Muscle layer of colon (tissue), 2 donors: ENCODE measurements at regions not wholly inside any gene's neighbourhood (a gene's known extent, or its start where the extent isn't known, plus 50 kb on each side); places are given as distances from the start of the nearest gene placed in this dataset.
A peak's percentile ranks its signal among the peaks of the same experiment; 100 is the strongest.

Experiments
- H3K27ac ChIP-seq: one replicate; pipeline ENCODE4 v1.7.0; 2013; ENCODE audit warnings: low read depth, mild to moderate bottlenecking, low read length, moderate library complexity
- H3K27me3 ChIP-seq, 2 donors: one replicate each; pipeline ENCODE4 v1.7.0; 2013; ENCODE audit warnings: low read length in 2 of 2, mild to moderate bottlenecking in 2 of 2; ENCODE audit not compliant: insufficient read depth in 2 of 2, control insufficient read depth in 1 of 2
- H3K36me3 ChIP-seq: one replicate; pipeline ENCODE4 v1.7.0; 2013; ENCODE audit warnings: mild to moderate bottlenecking, low read length; ENCODE audit not compliant: insufficient read depth
- H3K4me1 ChIP-seq: one replicate; pipeline ENCODE4 v1.7.0; 2013; ENCODE audit warnings: mild to moderate bottlenecking, low read length; ENCODE audit not compliant: insufficient read depth
- H3K4me3 ChIP-seq, 2 donors: one replicate each; pipeline ENCODE4 v1.7.0; 2013; ENCODE audit warnings: low read length in 2 of 2, low read depth in 1 of 2, mild to moderate bottlenecking in 1 of 2, moderate library complexity in 1 of 2
- H3K9ac ChIP-seq: one replicate; pipeline ENCODE4 v1.7.0; 2013; ENCODE audit warnings: low read length
- H3K9me3 ChIP-seq: one replicate; pipeline ENCODE4 v1.7.0; 2013; ENCODE audit warnings: mild to moderate bottlenecking, low read length
- donor health status: abdominal sarcoma.
- donor health status: Adenocarcinoma of cecum.

DNA sequence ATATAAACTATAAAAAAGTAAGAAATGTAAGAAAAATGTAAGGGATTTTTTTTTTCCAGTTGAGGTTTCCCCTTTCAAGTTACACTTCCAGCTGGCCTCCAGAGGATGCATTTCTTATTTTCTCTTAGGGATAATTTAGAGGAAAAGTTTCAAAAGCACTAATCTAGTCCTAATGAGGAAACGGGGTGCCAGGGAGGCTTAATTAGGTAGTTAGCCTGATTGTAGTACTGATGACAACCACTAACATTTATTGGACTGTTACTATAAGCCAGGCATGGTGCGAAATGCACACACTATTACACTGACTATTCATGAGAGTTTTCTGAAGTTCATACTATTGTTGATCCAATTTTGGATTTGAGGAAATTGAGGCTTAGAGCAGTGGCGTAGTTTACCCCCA, 290.8 kb upstream of the FMN2 start:
- Histone ChIP-seq H3K27me3 (no peaks in the 10 kb centered on the region), H3K9me3 (no peaks in the 10 kb centered on the region), H3K4me3 (no peak overlapping the region), H3K36me3 (no peaks in the 10 kb centered on the region), H3K9ac (no peak overlapping the region), H3K4me1 (peaks cover 9% of the 10 kb centered on the region), H3K27ac (no peak overlapping the region)

DNA sequence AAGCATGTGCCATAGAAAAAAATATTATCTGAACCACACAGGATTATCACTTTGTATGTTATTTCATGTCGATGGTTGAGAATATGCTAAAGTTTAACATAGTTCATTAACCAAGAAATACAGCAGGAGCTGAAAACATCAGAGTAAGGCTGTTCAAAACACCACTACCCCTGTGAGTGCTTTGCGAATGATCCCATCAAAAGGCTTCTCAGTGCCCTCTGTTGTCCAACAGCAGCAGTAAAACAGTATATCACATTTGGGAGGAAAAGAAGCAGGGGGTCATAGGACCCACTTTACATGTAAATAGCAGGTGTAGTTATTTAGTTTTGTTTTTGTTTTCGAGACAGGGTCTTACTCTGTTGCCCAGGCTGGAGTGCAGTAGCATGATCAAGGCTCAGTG, 289.4 kb upstream of the FMN2 start:
- H3K36me3 ChIP-seq, result no peaks in the 10 kb centered on the region
- no peak overlapping the region for H3K9ac ChIP-seq
- H3K27me3 ChIP-seq, result no peaks in the 10 kb centered on the region
- H3K4me3 ChIP-seq, result no peak overlapping the region
- no peaks in the 10 kb centered on the region for H3K9me3 ChIP-seq
- H3K27ac ChIP-seq, result no peak overlapping the region
- peaks cover 22% of the 10 kb centered on the region for H3K4me1 ChIP-seq

DNA sequence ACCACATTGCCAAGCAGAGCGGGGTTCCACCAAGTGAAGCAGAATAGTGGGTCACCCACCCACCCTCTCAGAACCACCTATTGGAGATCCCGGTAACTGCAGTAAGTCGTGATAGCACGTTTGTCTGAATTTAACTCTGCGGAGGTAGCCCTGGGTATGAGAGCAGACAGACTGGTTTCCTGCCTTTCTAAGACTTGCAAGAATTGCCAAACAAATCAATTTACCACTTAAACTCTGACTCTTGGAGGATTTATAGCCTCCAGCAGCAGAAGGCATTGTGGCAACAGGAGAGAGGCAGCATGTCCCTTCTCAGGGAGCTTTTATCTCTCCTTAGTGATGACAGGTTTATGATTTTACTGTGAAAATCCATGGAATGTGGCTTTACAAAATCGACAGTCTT, 287.9 kb upstream of the FMN2 start:
- H3K4me1 ChIP-seq, result peaks cover 35% of the 10 kb centered on the region
- no peaks in the 10 kb centered on the region for H3K9me3 ChIP-seq

DNA sequence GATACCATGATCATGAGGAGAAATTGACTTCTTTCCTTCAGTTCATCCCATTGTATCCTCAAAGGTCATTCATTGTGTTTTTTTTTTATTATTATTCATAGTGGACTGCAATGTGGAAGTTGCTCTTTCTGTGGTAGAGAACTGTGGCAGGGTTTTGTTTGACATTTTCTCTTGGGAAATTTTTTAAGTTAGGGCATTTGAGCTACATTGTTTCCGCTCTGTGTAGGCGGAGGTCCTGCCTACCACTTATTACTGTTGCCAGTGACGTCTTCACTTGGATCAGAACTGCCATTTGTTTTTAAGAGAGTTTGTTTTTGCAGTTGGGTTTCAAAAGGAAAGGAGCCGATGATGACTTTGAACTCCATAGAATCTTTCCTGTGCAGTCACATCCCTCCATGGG, 287.4 kb upstream of the FMN2 start:
- no peak overlapping the region for H3K27ac ChIP-seq
- H3K9ac ChIP-seq, result no peak overlapping the region
- H3K4me1 ChIP-seq, result peaks cover 34% of the 10 kb centered on the region
- no peaks in the 10 kb centered on the region for H3K9me3 ChIP-seq
- H3K4me3 ChIP-seq, result no peak overlapping the region
- H3K27me3 ChIP-seq, result no peaks in the 10 kb centered on the region
- H3K36me3 ChIP-seq, result no peaks in the 10 kb centered on the region

More for the DNA sequence above, 287.9 kb upstream of the FMN2 start:
- Histone ChIP-seq H3K36me3 (no peaks in the 10 kb centered on the region), H3K27me3 (no peaks in the 10 kb centered on the region), H3K9ac (no peak overlapping the region), H3K27ac (no peak overlapping the region), H3K4me3 (no peak overlapping the region)

DNA sequence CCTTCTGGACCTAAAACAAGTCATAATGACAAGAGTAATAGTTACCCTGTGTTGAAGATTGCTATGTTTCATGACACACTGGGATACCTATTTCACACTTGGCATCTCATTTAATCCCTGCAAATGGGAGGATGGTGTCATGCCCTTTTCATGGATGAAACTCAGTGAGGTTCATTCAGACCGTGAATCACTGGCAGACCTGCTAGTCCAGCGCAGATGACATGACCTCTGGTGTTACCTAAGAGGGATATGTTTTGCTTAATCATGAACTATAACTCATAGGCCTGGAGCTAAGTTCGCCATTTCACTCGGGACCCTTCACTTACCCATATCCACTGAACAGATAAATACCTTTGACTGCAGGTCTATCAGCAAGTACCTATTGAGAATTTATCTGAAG, 286.6 kb upstream of the FMN2 start:
- Histone ChIP-seq H3K9me3 (no peaks in the 10 kb centered on the region), H3K27ac (no peak overlapping the region), H3K4me1 (peaks cover 33% of the 10 kb centered on the region), H3K27me3 (no peaks in the 10 kb centered on the region), H3K9ac (no peak overlapping the region), H3K4me3 (no peak overlapping the region), H3K36me3 (no peaks in the 10 kb centered on the region)

DNA sequence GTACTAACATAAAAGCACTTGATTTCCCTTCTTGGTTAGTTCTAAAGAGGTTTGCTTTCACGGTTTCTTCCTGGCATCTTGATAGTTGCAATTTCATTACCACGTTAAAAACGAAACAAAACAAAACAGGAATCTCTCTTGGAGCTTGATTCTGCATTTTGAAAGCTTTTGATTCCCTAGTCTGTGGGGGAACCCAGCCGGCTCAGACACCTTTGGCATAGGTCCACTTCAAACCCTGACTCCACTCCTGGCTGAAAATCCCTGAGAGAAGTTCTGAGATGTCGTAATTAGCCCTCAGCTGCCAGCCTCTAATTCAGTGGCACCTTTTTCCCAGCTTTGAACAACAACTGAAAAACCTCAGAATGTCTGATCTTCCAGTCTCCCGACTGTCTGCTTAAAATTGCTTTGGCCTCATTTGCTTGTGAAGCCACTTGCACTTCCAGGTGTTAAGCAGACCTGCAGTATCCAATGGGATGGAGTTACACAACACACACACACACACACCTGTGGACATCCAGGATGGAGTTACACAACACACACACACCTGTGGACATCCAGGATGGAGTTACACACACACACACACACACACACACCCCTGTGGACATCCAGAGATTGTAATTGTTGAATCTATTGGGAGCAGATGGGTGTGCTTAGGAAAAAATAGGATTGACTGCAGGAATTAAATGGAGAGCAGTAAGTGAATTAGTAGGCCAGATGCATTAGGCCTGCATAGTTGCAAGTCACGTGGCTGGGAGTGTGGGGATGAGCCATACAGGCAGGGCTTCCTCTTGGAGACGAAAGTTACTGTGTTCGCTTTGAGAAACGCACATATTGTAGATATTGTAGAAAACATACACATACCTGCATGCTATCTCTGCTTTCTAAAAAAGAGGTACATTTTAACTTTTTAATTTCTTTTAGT, 285.6 kb upstream of the FMN2 start:
- H3K4me3 ChIP-seq, result peak overlapping the region in 1 of 2 donors; percentile 17

DNA sequence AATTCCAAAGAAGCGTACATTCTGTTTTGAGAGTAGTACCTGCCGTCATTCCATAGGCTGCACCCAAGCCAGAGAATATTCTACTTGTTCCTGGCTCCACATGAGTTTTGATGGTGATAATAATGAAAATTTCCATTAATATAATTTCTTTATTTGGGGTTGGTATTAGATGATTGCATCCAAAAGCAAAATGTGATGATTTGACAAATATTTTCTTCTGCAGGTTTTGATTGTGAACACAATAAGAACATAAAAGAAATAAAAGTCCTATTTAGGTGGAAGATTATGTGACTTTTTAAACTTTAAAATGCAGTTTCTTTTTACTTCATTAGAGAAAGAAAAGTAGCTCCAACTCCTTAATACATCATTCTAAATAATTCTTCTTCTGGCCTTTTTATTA, 284.8 kb upstream of the FMN2 start:
- H3K9ac ChIP-seq, result no peak overlapping the region
- H3K9me3 ChIP-seq, result no peaks in the 10 kb centered on the region
- H3K27me3 ChIP-seq, result no peaks in the 10 kb centered on the region
- H3K27ac ChIP-seq, result peak overlapping the region; percentile 8
- H3K4me3 ChIP-seq, result no peak overlapping the region
- no peaks in the 10 kb centered on the region for H3K36me3 ChIP-seq
- H3K4me1 ChIP-seq, result peaks cover 37% of the 10 kb centered on the region

More for the DNA sequence above, 285.6 kb upstream of the FMN2 start:
- Histone ChIP-seq H3K27me3 (no peaks in the 10 kb centered on the region), H3K9ac (peak overlapping the region; percentile 31), H3K36me3 (no peaks in the 10 kb centered on the region), H3K9me3 (no peaks in the 10 kb centered on the region), H3K4me1 (peaks cover 37% of the 10 kb centered on the region), H3K27ac (peak overlapping the region; percentile 8)

DNA sequence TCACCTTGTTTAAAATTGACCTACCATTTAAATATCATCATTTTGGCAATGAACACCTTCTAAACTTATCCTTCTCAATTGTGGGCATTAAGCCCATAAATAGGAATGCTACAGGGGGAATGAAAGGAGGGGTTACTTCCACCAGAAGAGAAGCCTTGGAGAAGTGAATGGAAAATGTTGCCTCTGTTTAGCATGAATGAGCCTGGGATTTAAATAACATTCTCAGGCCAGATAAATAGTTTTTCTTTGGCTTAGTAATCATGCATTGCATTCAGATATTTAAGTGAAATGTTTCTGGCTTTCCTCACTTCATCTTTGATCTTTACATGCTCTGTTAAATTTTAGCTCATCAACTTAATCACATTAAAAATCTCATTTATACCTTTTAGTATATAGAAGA, 284.3 kb upstream of the FMN2 start:
- Histone ChIP-seq H3K4me1 (peaks cover 37% of the 10 kb centered on the region), H3K9ac (no peak overlapping the region), H3K4me3 (no peak overlapping the region), H3K36me3 (no peaks in the 10 kb centered on the region), H3K27ac (no peak overlapping the region), H3K27me3 (no peaks in the 10 kb centered on the region), H3K9me3 (no peaks in the 10 kb centered on the region)

DNA sequence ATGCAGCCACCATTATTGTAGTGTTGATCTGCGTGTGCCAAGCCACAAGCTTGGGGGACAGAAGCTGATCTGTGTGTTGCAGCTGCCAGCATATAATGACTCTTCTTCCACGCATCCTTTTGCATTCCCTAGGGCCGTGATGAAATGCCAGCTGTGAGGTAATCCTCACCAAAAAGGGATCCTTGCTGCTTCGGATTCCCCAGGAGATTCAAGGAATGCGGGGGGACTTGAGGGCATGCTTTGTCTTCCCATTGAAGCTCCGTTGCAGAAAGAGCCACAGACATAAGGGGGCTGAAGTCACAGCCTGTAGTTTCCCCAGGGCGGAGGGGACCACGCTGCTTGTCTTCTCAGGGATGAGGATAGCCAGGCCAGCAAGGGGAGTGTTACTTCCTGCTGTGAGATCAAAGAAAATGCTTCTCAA, 281.6 kb upstream of the FMN2 start:
- H3K27me3 ChIP-seq, result no peaks in the 10 kb centered on the region
- H3K4me1 ChIP-seq, result peaks cover 46% of the 10 kb centered on the region
- H3K9ac ChIP-seq, result no peak overlapping the region
- H3K27ac ChIP-seq, result no peak overlapping the region
- H3K36me3 ChIP-seq, result no peaks in the 10 kb centered on the region
- no peaks in the 10 kb centered on the region for H3K9me3 ChIP-seq
- no peak overlapping the region for H3K4me3 ChIP-seq

DNA sequence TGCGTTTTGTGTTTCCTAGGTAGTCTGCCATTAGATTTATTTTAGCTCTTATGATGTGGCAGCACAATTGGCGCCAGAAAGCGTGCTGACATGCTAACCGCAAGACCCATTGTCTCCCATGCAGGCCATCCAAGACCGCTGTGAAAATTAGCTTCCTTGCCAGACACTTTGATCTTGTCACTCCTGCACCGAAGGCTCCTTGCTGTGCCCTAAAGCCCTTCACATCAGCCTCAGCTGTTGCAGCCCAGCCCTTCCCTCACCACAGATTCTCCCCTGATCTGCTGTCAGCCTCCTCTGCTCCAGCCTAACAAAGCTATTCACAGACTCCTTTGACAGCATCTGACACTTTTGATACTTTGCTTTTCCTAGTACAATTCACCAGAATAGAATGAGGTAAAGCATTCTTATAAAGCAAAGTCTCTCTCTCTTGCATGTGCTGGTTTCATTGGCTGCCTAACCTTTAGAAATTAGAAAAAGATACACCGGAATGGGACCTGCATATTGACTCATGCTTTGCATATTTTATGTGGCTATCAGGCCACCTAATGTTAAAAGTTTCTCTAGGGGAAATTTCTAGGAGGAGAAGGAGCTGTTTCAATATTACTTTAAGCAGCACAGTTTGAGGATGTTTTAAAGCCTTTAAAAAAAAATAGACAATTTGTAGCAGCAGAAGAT, 280.3 kb upstream of the FMN2 start:
- no peak overlapping the region for H3K27ac ChIP-seq
- H3K36me3 ChIP-seq, result no peaks in the 10 kb centered on the region
- H3K9ac ChIP-seq, result no peak overlapping the region
- no peak overlapping the region for H3K4me3 ChIP-seq
- peaks cover 50% of the 10 kb centered on the region for H3K4me1 ChIP-seq
- H3K27me3 ChIP-seq, result no peaks in the 10 kb centered on the region
- no peaks in the 10 kb centered on the region for H3K9me3 ChIP-seq

DNA sequence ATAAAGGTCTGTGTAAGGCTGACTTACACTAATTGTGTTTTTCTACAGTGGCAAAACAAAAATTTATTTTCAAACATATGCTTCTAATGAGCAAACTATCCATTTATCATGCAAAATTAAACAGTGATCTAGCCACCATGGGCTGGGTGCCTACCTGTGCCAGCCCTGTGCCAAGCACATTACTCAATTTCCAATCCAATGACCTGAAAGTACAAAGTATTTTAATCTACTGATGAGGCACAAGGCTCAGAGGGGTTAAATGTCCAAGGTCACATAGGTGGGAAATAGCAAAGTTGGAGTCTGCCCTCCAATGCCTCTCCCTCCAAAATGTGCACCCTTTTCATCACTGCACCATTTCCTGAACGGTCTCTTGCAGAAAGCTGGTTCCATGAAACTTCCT, 279.1 kb upstream of the FMN2 start:
- H3K27ac ChIP-seq, result no peak overlapping the region

More for the DNA sequence above, 279.1 kb upstream of the FMN2 start:
- Histone ChIP-seq H3K9me3 (no peaks in the 10 kb centered on the region), H3K27me3 (no peaks in the 10 kb centered on the region), H3K4me3 (no peak overlapping the region), H3K9ac (no peak overlapping the region), H3K36me3 (no peaks in the 10 kb centered on the region), H3K4me1 (peaks cover 51% of the 10 kb centered on the region)
